ENCODE measurements at regions not wholly inside any gene's neighbourhood (a gene's known extent, or its start where the extent isn't known, plus 50 kb on each side); places are given as distances from the start of the nearest gene placed in this dataset.

DNA sequence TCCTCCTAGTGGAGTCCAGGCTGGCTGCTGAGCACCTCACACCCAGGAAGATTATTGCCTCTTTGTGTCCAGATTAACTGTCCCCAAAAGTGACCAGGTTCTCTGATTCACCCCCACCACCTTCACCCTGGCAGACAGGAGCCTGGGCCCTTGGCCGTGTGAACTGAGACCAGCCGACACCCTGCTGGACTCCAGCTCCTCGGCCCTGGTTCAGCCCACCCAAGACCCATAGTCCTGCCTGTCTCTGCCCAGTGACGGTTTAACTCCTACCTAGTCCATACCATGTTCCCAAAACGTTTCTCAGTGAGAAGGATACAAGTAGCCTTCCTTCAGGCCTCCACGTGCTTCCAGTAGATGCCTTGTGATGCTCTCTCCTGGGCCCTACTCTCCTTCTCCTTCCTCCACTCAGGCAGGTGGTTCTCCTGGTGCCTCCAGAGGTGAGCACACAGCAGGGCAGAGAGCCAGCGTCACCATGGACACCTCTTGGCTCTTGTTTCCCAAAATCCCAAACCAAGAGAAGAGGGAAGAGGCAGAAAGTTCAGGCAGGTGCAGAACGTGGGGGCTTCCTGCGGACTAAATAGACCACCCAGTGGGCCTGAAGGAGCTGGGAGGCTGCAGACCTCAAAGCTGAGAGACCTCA is 134.4 kb upstream of the CST7 start:
- no peaks in the 10 kb centered on the region for H3K27me3 ChIP-seq
- no peaks in the 10 kb centered on the region for H3K4me1 ChIP-seq
- ATAC-seq (no peak), DNase-seq (no peak), FAIRE-seq (no peak)
- H3K4me3 ChIP-seq = no peak overlapping the region
- TF ChIP-seq, protein P1, sequence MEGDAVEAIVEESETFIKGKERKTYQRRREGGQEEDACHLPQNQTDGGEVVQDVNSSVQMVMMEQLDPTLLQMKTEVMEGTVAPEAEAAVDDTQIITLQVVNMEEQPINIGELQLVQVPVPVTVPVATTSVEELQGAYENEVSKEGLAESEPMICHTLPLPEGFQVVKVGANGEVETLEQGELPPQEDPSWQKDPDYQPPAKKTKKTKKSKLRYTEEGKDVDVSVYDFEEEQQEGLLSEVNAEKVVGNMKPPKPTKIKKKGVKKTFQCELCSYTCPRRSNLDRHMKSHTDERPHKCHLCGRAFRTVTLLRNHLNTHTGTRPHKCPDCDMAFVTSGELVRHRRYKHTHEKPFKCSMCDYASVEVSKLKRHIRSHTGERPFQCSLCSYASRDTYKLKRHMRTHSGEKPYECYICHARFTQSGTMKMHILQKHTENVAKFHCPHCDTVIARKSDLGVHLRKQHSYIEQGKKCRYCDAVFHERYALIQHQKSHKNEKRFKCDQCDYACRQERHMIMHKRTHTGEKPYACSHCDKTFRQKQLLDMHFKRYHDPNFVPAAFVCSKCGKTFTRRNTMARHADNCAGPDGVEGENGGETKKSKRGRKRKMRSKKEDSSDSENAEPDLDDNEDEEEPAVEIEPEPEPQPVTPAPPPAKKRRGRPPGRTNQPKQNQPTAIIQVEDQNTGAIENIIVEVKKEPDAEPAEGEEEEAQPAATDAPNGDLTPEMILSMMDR (IDR thresholded peaks at IDR 0.05) = no peak
- H3K27ac ChIP-seq = no peak overlapping the region
- intact Hi-C loops (cut with DNase I) = no loop called here
- H3K36me3 ChIP-seq = no peaks in the 10 kb centered on the region
- WGBS, 2 donors = 54 to 60% methylated on average over 9 of the region's 9 CpGs
- no peaks in the 10 kb centered on the region for H3K9me3 ChIP-seq

DNA sequence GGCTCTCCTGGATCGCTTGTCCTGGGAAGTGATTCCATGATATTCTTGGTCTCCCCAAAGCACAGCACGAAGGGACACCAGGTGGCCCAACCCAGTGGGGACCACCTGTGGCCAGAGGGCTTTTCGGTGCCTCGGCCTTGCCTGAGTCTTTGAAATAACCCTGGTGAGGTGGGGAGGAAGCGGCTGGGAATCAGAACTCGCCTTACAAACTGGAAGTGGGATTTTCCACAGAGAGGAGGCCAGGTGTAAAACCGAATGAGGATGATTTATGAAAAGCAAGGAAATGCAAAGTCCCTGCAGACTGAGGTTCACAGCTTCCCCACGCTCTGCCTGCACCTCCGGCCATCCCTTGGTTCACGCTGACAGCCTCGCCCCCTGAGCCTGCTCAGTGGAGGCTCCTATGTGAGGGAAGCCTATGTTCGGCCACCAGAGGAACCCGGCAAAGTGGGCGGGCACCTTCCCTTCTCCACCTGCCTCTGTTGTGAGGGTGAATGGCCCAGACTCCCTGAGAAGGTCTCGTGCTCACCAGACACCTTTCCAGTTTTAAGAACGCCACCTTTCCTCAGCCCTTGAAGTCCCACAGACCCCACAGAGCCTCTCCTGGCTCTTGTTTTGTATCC is 133.8 kb upstream of the CST7 start:
- H3K27ac ChIP-seq = no peak overlapping the region
- no peak for FAIRE-seq
- H3K27me3 ChIP-seq = no peaks in the 10 kb centered on the region
- no peaks in the 10 kb centered on the region for H3K36me3 ChIP-seq
- TF ChIP-seq, protein P1 (IDR thresholded peaks at IDR 0.05) = no peak
- H3K4me1 ChIP-seq = no peaks in the 10 kb centered on the region
- no peak for DNase-seq
- ATAC-seq = no peak
- intact Hi-C loops (cut with DNase I) = no loop called here
- H3K4me3 ChIP-seq = no peak overlapping the region
- no peaks in the 10 kb centered on the region for H3K9me3 ChIP-seq
- WGBS, 2 donors = 45 to 64% methylated on average over 16 of the region's 16 CpGs

DNA sequence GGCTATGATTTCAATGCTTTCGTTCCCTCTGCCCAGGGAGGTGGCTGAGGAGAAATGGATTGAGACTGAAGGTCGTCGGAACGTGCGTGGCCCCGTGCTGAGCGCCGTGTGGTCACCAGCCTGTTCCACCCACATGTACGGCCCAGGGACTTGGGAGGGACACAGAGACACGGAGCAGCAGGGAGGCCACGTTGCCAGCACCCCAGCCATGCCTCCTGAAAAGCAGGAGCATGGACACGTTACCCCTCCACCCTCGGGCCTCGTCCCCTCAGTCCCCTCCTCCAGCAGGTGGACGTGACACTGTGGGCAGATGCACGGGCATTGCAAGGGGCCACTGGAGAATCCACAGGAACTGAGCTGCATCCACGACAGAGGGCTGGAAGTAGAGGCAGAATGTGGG is 133.1 kb upstream of the CST7 start:
- H3K4me3 ChIP-seq = no peak overlapping the region
- no peak overlapping the region for H3K27ac ChIP-seq
- 49 to 71% methylated on average over 17 of the region's 17 CpGs for WGBS, 2 donors
- FAIRE-seq (no peak), ATAC-seq (no peak), DNase-seq (peak in 1 of 6 donors; percentile 36)
- no peaks in the 10 kb centered on the region for H3K36me3 ChIP-seq
- TF ChIP-seq, protein P1 (IDR thresholded peaks at IDR 0.05) = no peak
- H3K9me3 ChIP-seq = no peaks in the 10 kb centered on the region
- H3K4me1 ChIP-seq = no peaks in the 10 kb centered on the region
- H3K27me3 ChIP-seq = no peaks in the 10 kb centered on the region
- intact Hi-C loops (cut with DNase I) = no loop called here

DNA sequence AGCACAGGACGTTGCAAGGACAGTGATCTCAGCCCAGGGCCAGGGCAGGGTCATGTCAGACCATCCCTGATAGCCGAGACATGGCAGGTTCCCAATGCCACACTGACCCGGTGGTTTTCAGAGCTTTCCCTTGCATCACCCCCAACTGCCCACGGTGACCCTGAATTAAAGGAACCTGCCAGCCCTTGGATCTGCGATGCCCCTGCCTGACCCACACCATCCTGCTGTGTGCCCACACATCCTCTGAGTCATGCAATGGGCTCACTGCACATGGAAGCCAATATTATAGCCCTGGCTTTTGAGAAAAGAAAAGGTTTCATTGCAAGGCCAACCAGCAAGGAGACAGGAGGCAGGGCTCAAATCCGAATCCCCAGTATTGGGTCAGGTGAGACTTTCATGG is 132.6 kb upstream of the CST7 start:
- no peak for FAIRE-seq

More for the DNA sequence above, 132.6 kb upstream of the CST7 start:
- Histone ChIP-seq H3K4me3 (no peak overlapping the region), H3K4me1 (no peaks in the 10 kb centered on the region), H3K9me3 (no peaks in the 10 kb centered on the region), H3K36me3 (no peaks in the 10 kb centered on the region), H3K27me3 (no peaks in the 10 kb centered on the region), H3K27ac (no peak overlapping the region)
- TF ChIP-seq, protein P1 (IDR thresholded peaks at IDR 0.05) = no peak
- WGBS, 2 donors = 43 to 65% methylated on average over 6 of the region's 6 CpGs
- DNase-seq (peak in 1 of 6 donors; percentile 8), ATAC-seq (no peak)
- intact Hi-C loops (cut with DNase I) = no loop called here
